Coronary artery (tissue), 2 donors: ENCODE measurements at regions not wholly inside any gene's neighbourhood (a gene's known extent, or its start where the extent isn't known, plus 50 kb on each side); places are given as distances from the start of the nearest gene placed in this dataset.

ENCODE experiments used
- DNase-seq: peaks from one replicate; pipeline ENCODE4 v3.0.0-alpha.2; 2017; ENCODE audit warnings: low spot score
- H3K27ac ChIP-seq, 2 donors: fragments of 200-600 bp; sonication (generic); one replicate each; pipeline ENCODE4 v1.5.1; 2016 to 2019
- H3K4me3 ChIP-seq: fragments of 200-600 bp; sonication (generic); 2 replicates; pipeline ENCODE4 v1.5.1; 2016; ENCODE audit warnings: mild to moderate bottlenecking, moderate library complexity
- CTCF ChIP-seq: fragments of 200-600 bp; sonication (generic); IDR thresholded peaks from one replicate; pipeline ENCODE4 v1.5.1; 2019; ENCODE audit warnings: antibody characterized with exemption

- no peak for TF ChIP-seq CTCF
- H3K4me3 ChIP-seq: no peak overlapping the region
Measured at GRCh38 chr5:125181955-125182354, 435.5 kb upstream of the ZNF608 start.

GRCh38 chr5:125185740-125186139 lies 439.3 kb upstream of the ZNF608 start:
- no peak overlapping the region for H3K4me3 ChIP-seq
- no peak for DNase-seq
- H3K27ac ChIP-seq: no peak overlapping the region
- TF ChIP-seq CTCF: no peak

More at GRCh38 chr5:125181955-125182354, 435.5 kb upstream of the ZNF608 start:
- no peak for DNase-seq
- no peak overlapping the region for H3K27ac ChIP-seq

- DNase-seq: no peak
- TF ChIP-seq CTCF: no peak
- no peak overlapping the region for H3K27ac ChIP-seq
- H3K4me3 ChIP-seq: no peak overlapping the region
Measured at GRCh38 chr5:125186911-125187375, 440.5 kb upstream of the ZNF608 start.

- Histone ChIP-seq H3K27ac (no peak overlapping the region), H3K4me3 (no peak overlapping the region)
- TF ChIP-seq CTCF: no peak
- no peak for DNase-seq
Measured at GRCh38 chr5:125189531-125189941, 443.1 kb upstream of the ZNF608 start.

- TF ChIP-seq CTCF: no peak
- H3K27ac ChIP-seq: no peak overlapping the region
- DNase-seq: no peak
- no peak overlapping the region for H3K4me3 ChIP-seq
Measured at GRCh38 chr5:125190232-125191087, 444.0 kb upstream of the ZNF608 start.

GRCh38 chr5:125194883-125195282 lies 448.4 kb upstream of the ZNF608 start:
- Histone ChIP-seq H3K4me3 (no peak overlapping the region), H3K27ac (no peak overlapping the region)
- DNase-seq: no peak
- TF ChIP-seq CTCF: no peak
